SH-SY5Y (cell line): ENCODE measurements at regions not wholly inside any gene's neighbourhood (a gene's known extent, or its start where the extent isn't known, plus 50 kb on each side); places are given as distances from the start of the nearest gene placed in this dataset.

Experiments
- GATA2 ChIP-seq: IDR thresholded peaks from 2 replicates; pipeline ENCODE4 v1.6.1; 2011; ENCODE audit warnings: mild to moderate bottlenecking, low read depth, low read length
- GATA3 ChIP-seq: IDR thresholded peaks from 2 replicates; pipeline ENCODE4 v1.6.1; 2011; ENCODE audit warnings: low read depth, mild to moderate bottlenecking, low read length, moderate library complexity

DNA sequence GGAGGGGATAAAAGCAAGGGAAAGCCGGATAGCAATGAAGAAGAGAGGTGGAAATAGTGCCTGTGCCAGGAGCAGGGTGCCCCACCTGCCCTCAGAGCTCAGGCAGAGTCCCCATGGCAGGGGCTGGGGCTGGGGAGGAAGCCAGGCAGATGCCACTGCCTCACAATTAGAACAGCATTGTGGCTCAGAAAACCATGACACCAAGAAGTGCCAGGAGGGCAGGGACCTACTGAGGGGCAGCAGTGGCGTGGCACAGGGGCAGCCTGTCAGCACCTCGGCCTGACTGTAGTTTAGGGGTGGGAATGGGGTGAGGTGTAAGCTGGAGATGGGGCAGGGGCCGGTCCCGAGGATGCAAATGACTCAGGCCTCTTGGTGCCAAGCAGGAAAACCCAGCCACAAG lies 532.1 kb upstream of the B3GAT1 start:
- TF ChIP-seq GATA3 (no peak), GATA2 (no peak)
